ENCODE measurements at regions not wholly inside any gene's neighbourhood (a gene's known extent, or its start where the extent isn't known, plus 50 kb on each side); places are given as distances from the start of the nearest gene placed in this dataset.

DNA sequence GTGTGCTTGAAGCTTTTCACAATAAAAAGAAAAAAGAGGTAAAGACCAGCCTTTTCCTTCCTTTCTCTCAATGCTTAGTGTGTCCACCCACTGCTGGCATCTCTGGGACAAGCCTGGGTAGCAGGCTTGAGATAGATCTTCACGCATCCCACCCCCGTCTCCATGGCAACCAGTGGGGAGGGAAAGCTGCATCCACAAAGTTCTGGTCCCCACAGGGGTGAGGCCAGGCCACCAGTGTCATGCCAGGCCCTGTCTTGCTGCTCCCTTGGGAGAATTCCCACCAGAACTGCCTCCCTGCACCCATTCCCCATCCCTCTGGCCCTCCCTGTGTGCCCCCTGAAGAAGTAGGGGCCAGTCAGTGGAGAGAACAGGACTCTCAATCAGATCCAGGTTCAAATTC is 259.9 kb downstream of the MRTFB start:
- Histone ChIP-seq H3K36me3 (ENCODE audit: control insufficient read depth in 2 of 2, extremely low read depth in 1 of 2, insufficient read depth in 1 of 2, low read length in 1 of 2) (no peaks in the 10 kb centered on the region), H3K9me3 (no peaks in the 10 kb centered on the region), H3K4me3 (ENCODE audit: control insufficient read depth in 1 of 2, extremely low read depth in 1 of 2, low read length in 1 of 2) (no peak overlapping the region), H3K27ac (ENCODE audit: low read length) (no peak overlapping the region), H3K27me3 (replicated peaks in 1 of 2; ENCODE audit: control insufficient read depth in 2 of 2, extremely low read depth in 1 of 2, insufficient read depth in 2 of 2, low read length in 1 of 2) (no peaks in the 10 kb centered on the region), H3K4me1 (ENCODE audit: control insufficient read depth in 1 of 2, extremely low read depth in 1 of 2, insufficient read depth in 2 of 2, low read length in 2 of 2) (peaks cover 0 to 2% of the 10 kb centered on the region in 2 experiments)
- POLR2A ChIA-PET, result no interaction called here
- no peaks in the 10 kb centered on the region for H3K27me3 Mint-ChIP-seq
- ATAC-seq (replicated peaks in 1 of 4) (no peak), DNase-seq (no peak)
- H3K9me3 Mint-ChIP-seq, result peaks cover 0 to 3% (median 0%) of the 10 kb centered on the region in 3 donors
- H3K4me1 Mint-ChIP-seq, result peaks cover 4 to 12% (median 5%) of the 10 kb centered on the region in 3 donors
- no peak overlapping the region for H3K27ac Mint-ChIP-seq
- H3K36me3 Mint-ChIP-seq, result no peaks in the 10 kb centered on the region
- no peak overlapping the region for H3K4me3 Mint-ChIP-seq
- 73% methylated on average over 2 of the region's 2 CpGs for WGBS (ENCODE audit: insufficient coverage)
- CTCF ChIA-PET, result no interaction called here

DNA sequence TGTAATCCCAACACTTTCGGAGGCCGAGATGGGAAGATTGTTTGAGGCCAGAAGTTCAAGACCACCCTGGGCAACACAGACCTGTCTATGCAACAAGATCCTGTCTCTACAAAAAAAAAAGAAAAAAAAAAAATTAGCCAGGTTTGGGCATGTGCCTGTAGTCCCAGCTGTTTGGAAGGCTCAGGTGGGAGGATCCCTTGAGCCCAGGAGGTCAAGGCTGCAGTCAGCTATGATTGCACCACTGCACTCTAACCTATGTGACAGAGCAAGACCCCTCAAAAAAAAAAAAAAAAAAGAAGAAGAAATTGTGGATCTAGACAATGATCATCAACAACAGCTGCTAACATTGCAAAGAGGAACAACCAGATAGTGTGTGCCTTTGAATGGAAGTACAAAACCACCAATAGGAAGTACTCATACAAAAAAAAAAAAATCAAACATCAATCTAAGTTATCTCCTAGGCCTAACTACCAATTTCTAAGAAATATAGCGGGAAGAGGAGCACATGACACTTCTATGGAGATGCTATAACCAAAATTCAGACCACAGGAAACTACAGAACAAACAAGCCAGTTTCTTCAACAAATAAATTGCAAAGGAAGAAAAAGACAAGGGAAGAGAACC is 258.7 kb downstream of the MRTFB start:
- CTCF ChIA-PET, result interaction anchor here in 1 of 2 donors (0.6 to 0.7 kb wide), 2 partner anchors 28 to 434 kb away, joined by 3 to 4 read pairs; no protein-coding TSS in a partner anchor
- H3K36me3 ChIP-seq (ENCODE audit: control insufficient read depth in 2 of 2, extremely low read depth in 1 of 2, insufficient read depth in 1 of 2, low read length in 1 of 2), result no peaks in the 10 kb centered on the region
- H3K4me1 ChIP-seq (ENCODE audit: control insufficient read depth in 1 of 2, extremely low read depth in 1 of 2, insufficient read depth in 2 of 2, low read length in 2 of 2), result peaks cover 0 to 2% of the 10 kb centered on the region in 2 experiments
- no peaks in the 10 kb centered on the region for H3K9me3 ChIP-seq
- WGBS (ENCODE audit: insufficient coverage), result no CpG with 5 or more reads among the region's 3 CpGs
- Mint-ChIP-seq H3K9me3 (no peaks in the 10 kb centered on the region), H3K27ac (peak overlapping the region in 1 of 2 donors; percentile 55), H3K36me3 (no peaks in the 10 kb centered on the region), H3K4me3 (no peak overlapping the region), H3K27me3 (no peaks in the 10 kb centered on the region), H3K4me1 (peaks cover 4 to 12% (median 5%) of the 10 kb centered on the region in 3 donors)
- peaks cover 0 to 7% of the 10 kb centered on the region in 2 experiments for H3K27me3 ChIP-seq (replicated peaks in 1 of 2; ENCODE audit: control insufficient read depth in 2 of 2, extremely low read depth in 1 of 2, insufficient read depth in 2 of 2, low read length in 1 of 2)
- DNase-seq (no peak), ATAC-seq (replicated peaks in 1 of 4) (no peak)
- H3K27ac ChIP-seq (ENCODE audit: low read length), result no peak overlapping the region
- POLR2A ChIA-PET, result no interaction called here
- H3K4me3 ChIP-seq (ENCODE audit: control insufficient read depth in 1 of 2, extremely low read depth in 1 of 2, low read length in 1 of 2), result no peak overlapping the region

DNA sequence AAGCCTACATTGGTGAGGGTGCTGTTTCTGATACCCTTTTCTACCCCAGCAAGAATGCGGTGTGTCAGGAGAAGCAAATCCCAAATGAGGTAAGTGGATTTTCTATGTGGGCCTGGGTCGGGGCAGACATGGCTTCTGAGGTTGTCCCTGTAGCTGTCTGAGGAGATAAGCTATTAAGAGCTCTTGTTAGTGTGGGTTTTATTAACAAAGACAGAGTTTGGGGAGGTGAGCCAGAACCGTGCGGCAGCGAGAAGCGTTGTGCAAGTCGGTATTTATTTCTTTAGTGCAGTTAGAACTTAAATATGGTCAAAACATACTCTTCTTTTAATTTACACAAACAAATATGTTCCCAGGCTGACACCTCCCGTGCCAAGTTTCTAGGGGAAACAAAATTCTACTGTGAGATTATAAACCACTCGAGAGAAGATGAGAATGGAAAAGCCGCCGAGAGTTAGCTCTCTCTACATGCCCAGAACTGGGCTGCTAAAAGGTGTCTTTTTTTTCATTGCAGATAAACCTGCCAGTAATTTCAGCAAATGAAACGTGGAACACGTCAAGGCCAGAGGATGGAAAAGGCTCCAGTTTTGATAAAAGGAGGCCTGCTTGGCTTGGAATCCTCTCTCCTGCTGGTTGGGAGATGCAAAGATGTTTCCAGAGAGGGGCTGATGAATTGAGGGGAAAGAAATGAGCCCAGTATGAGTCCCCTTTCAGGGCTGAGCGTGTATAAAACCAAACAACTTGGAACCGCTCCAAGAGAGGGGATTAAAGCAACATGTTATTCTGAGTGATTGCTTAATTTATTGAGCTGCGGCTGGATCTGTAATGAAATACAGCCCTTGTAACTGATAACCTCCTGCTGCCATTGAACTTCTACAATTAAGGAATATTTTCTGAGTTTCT is 254.6 kb downstream of the MRTFB start:
- no peaks in the 10 kb centered on the region for H3K9me3 ChIP-seq
- no peak overlapping the region for H3K27ac Mint-ChIP-seq
- H3K27me3 ChIP-seq (replicated peaks in 1 of 2; ENCODE audit: control insufficient read depth in 2 of 2, extremely low read depth in 1 of 2, insufficient read depth in 2 of 2, low read length in 1 of 2), result peaks cover 0 to 7% of the 10 kb centered on the region in 2 experiments
- no peaks in the 10 kb centered on the region for H3K9me3 Mint-ChIP-seq
- ChIA-PET CTCF (no interaction called here), POLR2A (no interaction called here)
- peaks cover 0 to 2% of the 10 kb centered on the region in 2 experiments for H3K4me1 ChIP-seq (ENCODE audit: control insufficient read depth in 1 of 2, extremely low read depth in 1 of 2, insufficient read depth in 2 of 2, low read length in 2 of 2)
- no peaks in the 10 kb centered on the region for H3K36me3 ChIP-seq (ENCODE audit: control insufficient read depth in 2 of 2, extremely low read depth in 1 of 2, insufficient read depth in 1 of 2, low read length in 1 of 2)
- no peak overlapping the region for H3K4me3 Mint-ChIP-seq
- DNase-seq, result no peak
- no peak overlapping the region for H3K27ac ChIP-seq (ENCODE audit: low read length)
- no peaks in the 10 kb centered on the region for H3K27me3 Mint-ChIP-seq
- no peak overlapping the region for H3K4me3 ChIP-seq (ENCODE audit: control insufficient read depth in 1 of 2, extremely low read depth in 1 of 2, low read length in 1 of 2)
- ATAC-seq (replicated peaks in 1 of 4), result no peak
- H3K4me1 Mint-ChIP-seq, result peaks cover 4 to 25% (median 5%) of the 10 kb centered on the region in 3 donors
- 79% methylated on average over 2 of the region's 16 CpGs for WGBS (ENCODE audit: insufficient coverage)
- no peaks in the 10 kb centered on the region for H3K36me3 Mint-ChIP-seq

DNA sequence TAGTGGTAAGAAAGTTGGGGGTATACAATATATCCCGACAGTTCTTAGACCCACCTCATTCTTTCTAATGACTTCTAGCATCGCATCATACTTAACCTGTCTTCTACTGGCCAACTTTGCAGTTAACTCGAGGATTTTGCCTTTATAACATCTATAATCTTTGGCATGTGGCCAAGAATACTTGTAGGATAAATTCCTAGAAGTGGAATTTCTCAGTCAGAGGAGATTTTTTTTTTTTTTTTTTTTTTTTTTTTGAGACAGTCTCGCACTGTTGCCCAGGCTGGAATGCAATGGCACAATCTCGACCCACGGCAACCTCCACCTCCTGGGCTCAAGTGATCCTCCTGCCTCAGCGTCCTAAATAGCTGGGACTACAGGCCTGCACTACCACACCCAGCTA is 253.5 kb downstream of the MRTFB start:
- peaks cover 0 to 2% of the 10 kb centered on the region in 2 experiments for H3K4me1 ChIP-seq (ENCODE audit: control insufficient read depth in 1 of 2, extremely low read depth in 1 of 2, insufficient read depth in 2 of 2, low read length in 2 of 2)
- WGBS (ENCODE audit: insufficient coverage), result no CpG with 5 or more reads among the region's 7 CpGs
- POLR2A ChIA-PET, result no interaction called here

DNA sequence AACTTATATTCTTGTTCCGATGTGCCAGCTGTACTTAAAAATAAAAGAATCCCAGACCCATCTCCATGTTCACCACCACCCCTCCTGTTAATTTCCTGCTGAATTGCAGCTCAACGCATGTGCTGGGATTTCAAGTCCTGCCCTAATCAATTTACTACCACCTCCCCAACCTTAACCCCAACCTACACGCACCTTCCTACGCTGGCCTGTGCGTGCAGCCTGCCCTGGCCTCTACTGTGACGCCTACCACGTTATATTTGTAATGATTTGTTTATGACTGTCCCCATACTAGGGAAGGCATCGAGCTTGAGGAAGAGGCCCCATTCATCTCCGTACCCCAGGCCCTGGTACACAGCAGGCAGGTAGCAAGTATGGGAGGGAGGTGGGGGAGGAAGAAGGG is 251.1 kb downstream of the MRTFB start:
- WGBS (ENCODE audit: insufficient coverage), result 60% methylated on average over 1 of the region's 9 CpGs
- Histone ChIP-seq H3K4me3 (ENCODE audit: control insufficient read depth in 1 of 2, extremely low read depth in 1 of 2, low read length in 1 of 2) (no peak overlapping the region), H3K27ac (ENCODE audit: low read length) (no peak overlapping the region), H3K4me1 (ENCODE audit: control insufficient read depth in 1 of 2, extremely low read depth in 1 of 2, insufficient read depth in 2 of 2, low read length in 2 of 2) (no peaks in the 10 kb centered on the region), H3K27me3 (replicated peaks in 1 of 2; ENCODE audit: control insufficient read depth in 2 of 2, extremely low read depth in 1 of 2, insufficient read depth in 2 of 2, low read length in 1 of 2) (peaks cover 0 to 7% of the 10 kb centered on the region in 2 experiments), H3K36me3 (ENCODE audit: control insufficient read depth in 2 of 2, extremely low read depth in 1 of 2, insufficient read depth in 1 of 2, low read length in 1 of 2) (no peaks in the 10 kb centered on the region), H3K9me3 (no peaks in the 10 kb centered on the region)
- DNase-seq, result no peak
- Mint-ChIP-seq H3K4me1 (peaks cover 0 to 12% (median 0%) of the 10 kb centered on the region in 3 donors), H3K27me3 (no peaks in the 10 kb centered on the region), H3K9me3 (no peaks in the 10 kb centered on the region), H3K4me3 (no peak overlapping the region), H3K27ac (no peak overlapping the region), H3K36me3 (no peaks in the 10 kb centered on the region)
- POLR2A ChIA-PET, result no interaction called here
- ATAC-seq (replicated peaks in 1 of 4), result no peak
- CTCF ChIA-PET, result no interaction called here

More for the DNA sequence above, 253.5 kb downstream of the MRTFB start:
- Mint-ChIP-seq H3K9me3 (no peaks in the 10 kb centered on the region), H3K4me3 (no peak overlapping the region), H3K27me3 (no peaks in the 10 kb centered on the region), H3K36me3 (no peaks in the 10 kb centered on the region), H3K4me1 (peaks cover 1 to 15% (median 2%) of the 10 kb centered on the region in 3 donors), H3K27ac (no peak overlapping the region)
- Histone ChIP-seq H3K4me3 (ENCODE audit: control insufficient read depth in 1 of 2, extremely low read depth in 1 of 2, low read length in 1 of 2) (no peak overlapping the region), H3K36me3 (ENCODE audit: control insufficient read depth in 2 of 2, extremely low read depth in 1 of 2, insufficient read depth in 1 of 2, low read length in 1 of 2) (no peaks in the 10 kb centered on the region), H3K27me3 (replicated peaks in 1 of 2; ENCODE audit: control insufficient read depth in 2 of 2, extremely low read depth in 1 of 2, insufficient read depth in 2 of 2, low read length in 1 of 2) (peaks cover 0 to 7% of the 10 kb centered on the region in 2 experiments), H3K27ac (ENCODE audit: low read length) (no peak overlapping the region), H3K9me3 (no peaks in the 10 kb centered on the region)
- DNase-seq (no peak), ATAC-seq (replicated peaks in 1 of 4) (no peak)
- CTCF ChIA-PET, result no interaction called here

DNA sequence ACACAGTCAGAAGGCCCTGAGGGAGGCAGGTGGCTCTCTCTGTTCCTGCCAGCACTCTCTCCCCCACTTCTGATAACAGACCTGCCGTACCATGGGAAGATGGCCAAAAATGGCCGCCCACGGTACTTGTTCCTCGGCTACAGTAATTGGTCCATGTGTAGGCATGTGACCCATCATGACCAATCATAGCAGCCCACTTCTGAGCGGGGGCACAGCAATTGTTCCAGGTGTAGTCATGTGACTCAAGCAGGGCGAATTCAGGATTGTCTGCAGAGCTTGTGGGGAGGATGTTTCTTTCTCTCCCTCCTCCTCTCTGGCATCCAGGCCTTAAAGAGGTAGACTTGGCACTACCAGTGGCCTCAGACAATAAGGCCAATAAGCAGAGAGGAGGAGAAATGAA is 250.4 kb downstream of the MRTFB start:
- no peak overlapping the region for H3K27ac Mint-ChIP-seq
- Histone ChIP-seq H3K4me1 (ENCODE audit: control insufficient read depth in 1 of 2, extremely low read depth in 1 of 2, insufficient read depth in 2 of 2, low read length in 2 of 2) (no peaks in the 10 kb centered on the region), H3K27ac (ENCODE audit: low read length) (no peak overlapping the region), H3K36me3 (ENCODE audit: control insufficient read depth in 2 of 2, extremely low read depth in 1 of 2, insufficient read depth in 1 of 2, low read length in 1 of 2) (no peaks in the 10 kb centered on the region), H3K9me3 (no peaks in the 10 kb centered on the region), H3K4me3 (ENCODE audit: control insufficient read depth in 1 of 2, extremely low read depth in 1 of 2, low read length in 1 of 2) (no peak overlapping the region), H3K27me3 (replicated peaks in 1 of 2; ENCODE audit: control insufficient read depth in 2 of 2, extremely low read depth in 1 of 2, insufficient read depth in 2 of 2, low read length in 1 of 2) (peaks cover 0 to 7% of the 10 kb centered on the region in 2 experiments)
- DNase-seq, result no peak
- no peaks in the 10 kb centered on the region for H3K9me3 Mint-ChIP-seq
- ChIA-PET CTCF (no interaction called here), POLR2A (no interaction called here)
- ATAC-seq (replicated peaks in 1 of 4), result no peak
- peaks cover 0 to 12% (median 0%) of the 10 kb centered on the region in 3 donors for H3K4me1 Mint-ChIP-seq
- H3K36me3 Mint-ChIP-seq, result no peaks in the 10 kb centered on the region
- H3K4me3 Mint-ChIP-seq, result no peak overlapping the region
- H3K27me3 Mint-ChIP-seq, result no peaks in the 10 kb centered on the region
- 89% methylated on average over 3 of the region's 6 CpGs for WGBS (ENCODE audit: insufficient coverage)

Data from T-cell (primary cell).